Chondrocyte (in vitro differentiated cells): ENCODE measurements at regions not wholly inside any gene's neighbourhood (a gene's known extent, or its start where the extent isn't known, plus 50 kb on each side); places are given as distances from the start of the nearest gene placed in this dataset.

Experiments used
- DNase-seq: peaks from one replicate; pipeline ENCODE4 v3.0.0; 2021; ENCODE audit warnings: mixed read lengths, low spot score
- H3K27ac Mint-ChIP-seq: one replicate; pipeline ENCODE4 v1.8.0; 2021; ENCODE audit warnings: mild to moderate bottlenecking, moderate library complexity, mixed read lengths; ENCODE audit not compliant: unreplicated experiment
- H3K27me3 Mint-ChIP-seq: 2 replicates; pipeline ENCODE4 v1.8.0; 2021; ENCODE audit warnings: low read depth, mixed read lengths
- H3K36me3 Mint-ChIP-seq: 2 replicates; pipeline ENCODE4 v1.8.0; 2021; ENCODE audit warnings: low read depth, mixed read lengths
- H3K4me1 Mint-ChIP-seq: 2 replicates; pipeline ENCODE4 v1.8.0; 2021; ENCODE audit warnings: low read depth, mild to moderate bottlenecking, mixed read lengths
- H3K4me3 Mint-ChIP-seq: one replicate; pipeline ENCODE4 v1.8.0; 2021; ENCODE audit warnings: mild to moderate bottlenecking, moderate library complexity, mixed read lengths; ENCODE audit not compliant: unreplicated experiment
- H3K9me3 Mint-ChIP-seq: 2 replicates; pipeline ENCODE4 v1.8.0; 2021; ENCODE audit warnings: low read depth, mixed read lengths
- CTCF ChIP-seq: fragments of 200-600 bp; sonication (generic); IDR thresholded peaks from 2 replicates; pipeline ENCODE4 v1.5.0; 2021; ENCODE audit warnings: antibody characterized with exemption, mild to moderate bottlenecking, moderate library complexity

- no peak for TF ChIP-seq CTCF
- no peaks in the 10 kb centered on the region for H3K36me3 Mint-ChIP-seq
- H3K27me3 Mint-ChIP-seq: no peaks in the 10 kb centered on the region
- H3K4me1 Mint-ChIP-seq: no peaks in the 10 kb centered on the region
- no peak overlapping the region for H3K4me3 Mint-ChIP-seq
- H3K27ac Mint-ChIP-seq: no peak overlapping the region
- peaks cover 3% of the 10 kb centered on the region for H3K9me3 Mint-ChIP-seq
- no peak for DNase-seq
Measured at GRCh38 chr9:24488896-24489295, 56.8 kb downstream of the IZUMO3 start.

- no peaks in the 10 kb centered on the region for H3K4me1 Mint-ChIP-seq
- no peaks in the 10 kb centered on the region for H3K27me3 Mint-ChIP-seq
- no peak overlapping the region for H3K27ac Mint-ChIP-seq
- H3K4me3 Mint-ChIP-seq: no peak overlapping the region
- TF ChIP-seq CTCF: no peak
- DNase-seq: no peak
- no peaks in the 10 kb centered on the region for H3K9me3 Mint-ChIP-seq
- no peaks in the 10 kb centered on the region for H3K36me3 Mint-ChIP-seq
Measured at GRCh38 chr9:24487946-24488345, 57.8 kb downstream of the IZUMO3 start.

GRCh38 chr9:24487250-24487861 is 58.3 kb downstream of the IZUMO3 start:
- no peaks in the 10 kb centered on the region for H3K27me3 Mint-ChIP-seq
- H3K4me3 Mint-ChIP-seq: no peak overlapping the region
- no peaks in the 10 kb centered on the region for H3K36me3 Mint-ChIP-seq
- TF ChIP-seq CTCF: no peak
- no peak for DNase-seq
- H3K9me3 Mint-ChIP-seq: no peaks in the 10 kb centered on the region
- H3K27ac Mint-ChIP-seq: no peak overlapping the region
- H3K4me1 Mint-ChIP-seq: no peaks in the 10 kb centered on the region

DNA sequence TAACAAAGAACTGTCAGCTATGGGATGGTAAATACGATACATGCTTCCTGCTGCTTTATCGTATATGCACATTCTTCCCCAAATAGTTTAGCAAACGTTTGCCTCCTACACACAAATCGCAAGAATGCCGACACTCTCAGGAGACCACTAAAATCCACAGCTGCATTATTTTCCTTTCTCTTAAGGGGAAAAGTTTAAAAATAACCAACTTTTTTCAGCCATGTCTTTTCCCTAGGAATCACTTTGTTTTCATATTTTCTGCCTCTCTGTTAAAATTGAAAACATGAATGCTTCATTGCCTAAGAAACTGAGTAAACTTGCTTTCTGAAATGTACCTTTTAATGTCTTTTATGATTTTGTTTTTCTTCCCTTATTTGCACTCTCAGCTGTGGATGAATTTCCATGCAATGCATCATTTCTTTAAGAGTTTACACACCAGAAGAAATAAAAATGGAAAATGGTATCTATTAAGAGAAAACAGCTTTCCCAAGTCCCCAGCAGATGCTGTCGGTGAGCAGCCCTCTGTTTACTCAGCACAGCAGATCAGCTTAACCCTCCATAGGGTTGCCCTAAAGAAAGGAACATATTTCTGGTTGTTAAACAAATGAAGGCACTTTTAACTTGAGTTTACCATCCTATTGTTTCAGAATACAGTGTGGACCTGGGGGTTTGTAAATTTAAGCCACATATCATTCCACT is 66.2 kb downstream of the IZUMO3 start:
- no peaks in the 10 kb centered on the region for H3K9me3 Mint-ChIP-seq
- H3K4me3 Mint-ChIP-seq: no peak overlapping the region
- no peak for TF ChIP-seq CTCF
- peak overlapping the region; percentile 10 for H3K27ac Mint-ChIP-seq
- peaks cover 8% of the 10 kb centered on the region for H3K4me1 Mint-ChIP-seq
- H3K27me3 Mint-ChIP-seq: no peaks in the 10 kb centered on the region
- DNase-seq: no peak
- H3K36me3 Mint-ChIP-seq: no peaks in the 10 kb centered on the region

DNA sequence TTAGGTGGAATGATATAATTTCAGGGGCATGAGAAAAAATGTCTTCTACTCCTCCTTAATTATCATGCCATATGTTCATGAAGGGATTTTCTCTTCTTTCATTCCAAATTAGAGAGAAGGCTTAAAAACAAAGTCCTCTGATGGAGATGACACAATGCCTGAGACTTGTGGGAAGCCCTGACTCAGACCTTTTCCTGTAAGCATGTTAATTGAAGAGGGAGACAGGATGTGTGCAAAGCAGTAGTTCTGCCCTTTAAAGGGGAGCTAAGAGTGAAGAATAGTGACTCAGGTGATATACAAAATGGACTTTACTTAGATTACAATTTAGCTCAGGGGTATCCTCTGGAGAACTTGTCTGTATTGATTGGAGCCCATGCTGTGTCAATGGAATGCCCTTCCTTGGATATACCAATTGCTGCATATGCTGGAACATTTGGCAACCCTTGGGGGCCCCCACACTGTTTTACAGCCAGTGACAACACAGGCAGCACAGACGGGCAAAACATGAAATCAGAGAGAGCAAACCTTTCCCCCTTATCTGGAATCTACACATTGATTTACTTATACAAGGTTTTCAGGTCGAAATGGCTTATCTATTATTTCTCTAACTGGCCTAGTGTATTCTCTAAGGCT is 81.3 kb downstream of the IZUMO3 start:
- no peak for TF ChIP-seq CTCF
- no peak overlapping the region for H3K27ac Mint-ChIP-seq
- no peaks in the 10 kb centered on the region for H3K27me3 Mint-ChIP-seq
- H3K4me3 Mint-ChIP-seq: no peak overlapping the region
- H3K4me1 Mint-ChIP-seq: no peaks in the 10 kb centered on the region
- no peak for DNase-seq
- H3K36me3 Mint-ChIP-seq: no peaks in the 10 kb centered on the region
- H3K9me3 Mint-ChIP-seq: no peaks in the 10 kb centered on the region
